Keratinocyte (primary cell): ENCODE measurements at regions not wholly inside any gene's neighbourhood (a gene's known extent, or its start where the extent isn't known, plus 50 kb on each side); places are given as distances from the start of the nearest gene placed in this dataset.

Source experiments
- DNase-seq: peaks from one replicate; pipeline ENCODE4 v3.0.0-alpha.2; 2011; ENCODE audit warnings: low read depth, missing footprints, low spot score
- FAIRE-seq: peaks from 2 replicates; lab custom pipeline; 2011; peaks lifted over from hg19 to GRCh38; lab: Jason Lieb, UNC
- H2AFZ ChIP-seq: 2 replicates; pipeline ENCODE4 v1.6.0; 2012; ENCODE audit warnings: low read length, control low read depth, inconsistent platforms; ENCODE audit not compliant: control insufficient read depth
- H3K27ac ChIP-seq: 2 replicates; pipeline ENCODE4 v1.5.1; 2011; ENCODE audit warnings: low read length; ENCODE audit not compliant: control insufficient read depth, insufficient read depth
- H3K27me3 ChIP-seq: 3 replicates; pipeline ENCODE4 v1.6.0; 2011; ENCODE audit warnings: low read length; ENCODE audit not compliant: control insufficient read depth, insufficient read depth; ENCODE audit errors: extremely low read depth
- H3K36me3 ChIP-seq, 2 experiments: 2 replicates in 1 of 2; 3 replicates in 1 of 2; pipeline ENCODE4 v1.5.1; 2011; ENCODE audit warnings: low read length in 2 of 2, mild to moderate bottlenecking in 1 of 2; ENCODE audit not compliant: control insufficient read depth in 2 of 2, insufficient read depth in 2 of 2; ENCODE audit errors: extremely low read depth in 1 of 2
- H3K4me1 ChIP-seq: 3 replicates; pipeline ENCODE4 v1.5.1; 2011; ENCODE audit warnings: low read length; ENCODE audit not compliant: control insufficient read depth, insufficient read depth; ENCODE audit errors: extremely low read depth
- H3K4me2 ChIP-seq: 3 replicates; pipeline ENCODE4 v1.6.0; 2011; ENCODE audit warnings: low read depth, low read length; ENCODE audit not compliant: control insufficient read depth, insufficient read depth; ENCODE audit errors: extremely low read depth
- H3K4me3 ChIP-seq, 3 experiments: fragments of 200-600 bp in 1 of 3; sonication (generic) in 1 of 3; 2 replicates in 2 of 3; 3 replicates in 1 of 3; pipeline ENCODE4 v1.5.1; 2011 to 2016; ENCODE audit warnings: low read length in 3 of 3, mild to moderate bottlenecking in 3 of 3, control low read depth in 2 of 3, inconsistent platforms in 1 of 3, low read depth in 1 of 3, mixed read lengths in 1 of 3, mixed run types in 1 of 3, moderate library complexity in 1 of 3; ENCODE audit not compliant: control insufficient read depth in 2 of 3, insufficient read depth in 2 of 3; ENCODE audit errors: extremely low read depth in 1 of 3
- H3K79me2 ChIP-seq: 2 replicates; pipeline ENCODE4 v1.6.0; 2012; ENCODE audit warnings: low read length; ENCODE audit not compliant: control insufficient read depth, insufficient read depth
- H3K9ac ChIP-seq: 3 replicates; pipeline ENCODE4 v1.6.0; 2011; ENCODE audit warnings: low read length; ENCODE audit not compliant: control insufficient read depth, insufficient read depth; ENCODE audit errors: extremely low read depth
- H3K9me1 ChIP-seq: 3 replicates; pipeline ENCODE4 v1.6.0; 2011; ENCODE audit warnings: low read length; ENCODE audit not compliant: control insufficient read depth, insufficient read depth; ENCODE audit errors: extremely low read depth
- H3K9me3 ChIP-seq: 2 replicates; pipeline ENCODE4 v1.5.1; 2012; ENCODE audit warnings: low read depth, low read length; ENCODE audit not compliant: control insufficient read depth
- H4K20me1 ChIP-seq: 3 replicates; pipeline ENCODE4 v1.6.0; 2011; ENCODE audit warnings: low read length; ENCODE audit not compliant: control insufficient read depth, insufficient read depth; ENCODE audit errors: extremely low read depth
- CTCF ChIP-seq, 3 experiments: IDR thresholded peaks in 1 of 3; conservative IDR thresholded peaks in 1 of 3; optimal IDR thresholded peaks in 1 of 3; 2 replicates in 2 of 3; 3 replicates in 1 of 3; pipeline versions ENCODE3 to v1.5.1; 2011; ENCODE audit warnings: low read length in 3 of 3, mild to moderate bottlenecking in 3 of 3, moderate library complexity in 2 of 3, control low read depth in 1 of 3, inconsistent platforms in 1 of 3; ENCODE audit not compliant: insufficient read depth in 2 of 3; ENCODE audit errors: extremely low read depth in 1 of 3
- EZH2 ChIP-seq: IDR thresholded peaks from one replicate; pipeline ENCODE4 v1.6.1; 2012; ENCODE audit warnings: inconsistent platforms, mild to moderate bottlenecking, low read length, moderate library complexity
- dilution Hi-C: fragments of 300-500 bp; cut with MboI; formaldehyde crosslinking; loops from one replicate; pipeline ENCODE4 v1.7.0; 2020; ENCODE audit warnings: low sequenced_read_pairs; ENCODE audit not compliant: extremely low pct_ligation_motif_present

- Histone ChIP-seq H3K9me3 (no peaks in the 10 kb centered on the region), H3K9ac (no peak overlapping the region), H3K4me3 (no peak overlapping the region), H3K4me2 (no peak overlapping the region), H4K20me1 (no peaks in the 10 kb centered on the region), H3K27ac (no peak overlapping the region), H2AFZ (no peak overlapping the region), H3K9me1 (no peaks in the 10 kb centered on the region), H3K27me3 (no peaks in the 10 kb centered on the region), H3K4me1 (no peaks in the 10 kb centered on the region), H3K79me2 (no peaks in the 10 kb centered on the region), H3K36me3 (no peaks in the 10 kb centered on the region)
- no peak for TF ChIP-seq EZH2
- TF ChIP-seq CTCF (optimal IDR thresholded peaks at IDR 0.05 in 1 of 3, IDR thresholded peaks at IDR 0.05 in 1 of 3, conservative IDR thresholded peaks at IDR 0.05 in 1 of 3; ENCODE audit: extremely low read depth in 1 of 3, insufficient read depth in 2 of 3, low read length in 3 of 3), result no peak
- dilution Hi-C loops, result no loop called here
- FAIRE-seq, result no peak
- DNase-seq, result no peak
Observed at GRCh38 chr2:15832849-15833680, 107.3 kb upstream of the MYCN start.

GRCh38 chr2:15833731-15834130 is 106.6 kb upstream of the MYCN start:
- H3K4me2 ChIP-seq, result no peak overlapping the region
- no peak for TF ChIP-seq CTCF (optimal IDR thresholded peaks at IDR 0.05 in 1 of 3, IDR thresholded peaks at IDR 0.05 in 1 of 3, conservative IDR thresholded peaks at IDR 0.05 in 1 of 3; ENCODE audit: extremely low read depth in 1 of 3, insufficient read depth in 2 of 3, low read length in 3 of 3)
- no peak for TF ChIP-seq EZH2
- no peak overlapping the region for H3K9ac ChIP-seq
- H2AFZ ChIP-seq, result no peak overlapping the region
- no peaks in the 10 kb centered on the region for H3K4me1 ChIP-seq
- H3K79me2 ChIP-seq, result no peaks in the 10 kb centered on the region
- DNase-seq, result no peak
- H3K27ac ChIP-seq, result no peak overlapping the region
- no peaks in the 10 kb centered on the region for H3K36me3 ChIP-seq
- H4K20me1 ChIP-seq, result no peaks in the 10 kb centered on the region
- dilution Hi-C loops, result no loop called here
- no peaks in the 10 kb centered on the region for H3K9me3 ChIP-seq
- no peaks in the 10 kb centered on the region for H3K9me1 ChIP-seq
- no peaks in the 10 kb centered on the region for H3K27me3 ChIP-seq
- no peak for FAIRE-seq
- no peak overlapping the region for H3K4me3 ChIP-seq
